ENCODE measurements at regions not wholly inside any gene's neighbourhood (a gene's known extent, or its start where the extent isn't known, plus 50 kb on each side); places are given as distances from the start of the nearest gene placed in this dataset.

DNA sequence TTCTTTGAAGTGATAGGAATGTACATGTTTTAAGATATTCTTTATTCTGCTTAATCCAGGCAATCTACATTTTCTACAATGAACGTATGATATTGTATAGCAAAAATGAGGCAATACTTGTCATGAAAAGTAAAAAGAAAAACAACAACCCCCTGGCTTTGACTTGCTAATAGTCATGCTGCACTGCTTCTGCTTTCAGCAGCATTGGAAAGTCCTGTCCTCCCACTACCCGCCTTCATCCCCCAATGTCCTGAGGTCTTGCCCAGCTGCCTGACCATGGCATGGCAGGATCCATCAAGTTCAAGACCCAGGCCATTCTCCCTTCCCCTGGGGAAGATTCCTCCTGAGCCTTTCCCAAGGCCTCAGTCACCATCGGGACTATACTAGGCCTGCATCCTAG is 156.5 kb downstream of the SH3BGRL2 start:
- DNase-seq (ENCODE audit: low read depth), result no peak
- Histone ChIP-seq H3K4me3 (ENCODE audit: low read depth, low read length) (no peak overlapping the region), H3K36me3 (ENCODE audit: control insufficient read depth, insufficient read depth, low read length) (no peaks in the 10 kb centered on the region), H3K27me3 (ENCODE audit: control insufficient read depth, insufficient read depth, low read length) (no peaks in the 10 kb centered on the region)
- no peak for TF ChIP-seq CTCF (IDR thresholded peaks at IDR 0.05; ENCODE audit: insufficient read depth, low read length, poor library complexity, severe bottlenecking)

DNA sequence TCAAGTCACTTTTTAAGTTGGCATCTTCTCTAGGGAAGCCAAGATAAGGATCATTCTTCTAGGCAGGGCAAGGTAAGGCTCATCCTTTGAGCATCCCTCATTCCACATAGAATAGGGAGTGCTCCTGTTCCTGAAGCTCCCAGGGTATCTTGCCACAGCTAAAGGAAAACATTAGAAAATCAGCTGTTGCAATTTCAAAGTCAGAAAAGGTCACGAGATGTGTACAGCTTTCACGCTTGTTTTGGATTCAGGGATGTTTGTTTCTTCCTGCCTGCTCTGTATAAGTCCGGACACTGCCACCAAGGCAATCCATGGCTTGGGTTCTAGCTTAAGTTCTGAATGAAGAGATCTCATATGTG is 153.2 kb downstream of the SH3BGRL2 start:
- TF ChIP-seq CTCF (IDR thresholded peaks at IDR 0.05; ENCODE audit: insufficient read depth, low read length, poor library complexity, severe bottlenecking), result no peak
- no peak for DNase-seq (ENCODE audit: low read depth)
- Histone ChIP-seq H3K27me3 (ENCODE audit: control insufficient read depth, insufficient read depth, low read length) (no peaks in the 10 kb centered on the region), H3K4me3 (ENCODE audit: low read depth, low read length) (no peak overlapping the region), H3K36me3 (ENCODE audit: control insufficient read depth, insufficient read depth, low read length) (no peaks in the 10 kb centered on the region)

- no peak for TF ChIP-seq CTCF (IDR thresholded peaks at IDR 0.05; ENCODE audit: insufficient read depth, low read length, poor library complexity, severe bottlenecking)
- no peak for DNase-seq (ENCODE audit: low read depth)
- no peak overlapping the region for H3K4me3 ChIP-seq (ENCODE audit: low read depth, low read length)
- no peaks in the 10 kb centered on the region for H3K27me3 ChIP-seq (ENCODE audit: control insufficient read depth, insufficient read depth, low read length)
- no peaks in the 10 kb centered on the region for H3K36me3 ChIP-seq (ENCODE audit: control insufficient read depth, insufficient read depth, low read length)
These were observed 152.7 kb downstream of the SH3BGRL2 start for GRCh38 chr6:79783670-79784394.

GRCh38 chr6:79782792-79783580 is 151.9 kb downstream of the SH3BGRL2 start:
- Histone ChIP-seq H3K4me3 (ENCODE audit: low read depth, low read length) (no peak overlapping the region), H3K27me3 (ENCODE audit: control insufficient read depth, insufficient read depth, low read length) (no peaks in the 10 kb centered on the region), H3K36me3 (ENCODE audit: control insufficient read depth, insufficient read depth, low read length) (no peaks in the 10 kb centered on the region)
- TF ChIP-seq CTCF (IDR thresholded peaks at IDR 0.05; ENCODE audit: insufficient read depth, low read length, poor library complexity, severe bottlenecking), result no peak
- DNase-seq (ENCODE audit: low read depth), result no peak

- H3K4me3 ChIP-seq (ENCODE audit: low read depth, low read length), result no peak overlapping the region
- TF ChIP-seq CTCF (IDR thresholded peaks at IDR 0.05; ENCODE audit: insufficient read depth, low read length, poor library complexity, severe bottlenecking), result no peak
- H3K36me3 ChIP-seq (ENCODE audit: control insufficient read depth, insufficient read depth, low read length), result no peaks in the 10 kb centered on the region
- no peaks in the 10 kb centered on the region for H3K27me3 ChIP-seq (ENCODE audit: control insufficient read depth, insufficient read depth, low read length)
- no peak for DNase-seq (ENCODE audit: low read depth)
These were observed 150.8 kb downstream of the SH3BGRL2 start for GRCh38 chr6:79781916-79782315.
